ENCODE measurements at regions not wholly inside any gene's neighbourhood (a gene's known extent, or its start where the extent isn't known, plus 50 kb on each side); places are given as distances from the start of the nearest gene placed in this dataset.
A peak's percentile ranks its signal among the peaks of the same experiment; 100 is the strongest.
"Not testable (repeated sequence)": the region's sequence is repeated elsewhere in the genome, so short reads cannot be mapped to it uniquely, and the experiment has no call there.

DNA sequence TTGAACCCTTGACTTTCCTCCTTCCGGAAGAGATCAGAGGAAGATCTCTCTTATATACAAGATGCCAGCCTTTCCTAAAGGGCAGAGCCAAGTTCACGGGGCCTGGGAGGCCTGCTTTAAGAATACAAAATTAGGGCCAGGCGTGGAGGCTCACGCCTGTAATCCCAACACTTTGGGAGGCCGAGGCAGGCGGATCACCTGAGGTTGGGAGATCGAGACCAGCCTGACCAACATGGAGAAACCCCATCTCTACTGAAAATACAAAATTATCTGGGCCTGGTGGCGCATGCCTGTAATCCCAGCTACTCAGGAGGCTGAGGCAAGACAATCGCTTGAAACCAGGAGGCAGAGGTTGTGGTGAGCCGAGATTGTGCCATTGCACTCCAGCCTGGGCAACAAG, 108.2 kb upstream of the SPDYE9 start:
- H3K9me3 Mint-ChIP-seq, H3K27ac Mint-ChIP-seq: not testable (repeated sequence)

GRCh38 chr7:73190483-73191155, 104.8 kb upstream of the SPDYE9 start:
- not testable (repeated sequence) for H3K27ac Mint-ChIP-seq; H3K9me3 Mint-ChIP-seq; H3K4me1 Mint-ChIP-seq; DNase-seq (ENCODE audit: low spot score in 2 of 2); ATAC-seq; H3K36me3 Mint-ChIP-seq; H3K4me3 Mint-ChIP-seq

More for the DNA sequence above, 108.2 kb upstream of the SPDYE9 start:
- H3K4me3 Mint-ChIP-seq; ATAC-seq; H3K36me3 Mint-ChIP-seq; H3K4me1 Mint-ChIP-seq; DNase-seq (ENCODE audit: low spot score in 2 of 2): not testable (repeated sequence)

DNA sequence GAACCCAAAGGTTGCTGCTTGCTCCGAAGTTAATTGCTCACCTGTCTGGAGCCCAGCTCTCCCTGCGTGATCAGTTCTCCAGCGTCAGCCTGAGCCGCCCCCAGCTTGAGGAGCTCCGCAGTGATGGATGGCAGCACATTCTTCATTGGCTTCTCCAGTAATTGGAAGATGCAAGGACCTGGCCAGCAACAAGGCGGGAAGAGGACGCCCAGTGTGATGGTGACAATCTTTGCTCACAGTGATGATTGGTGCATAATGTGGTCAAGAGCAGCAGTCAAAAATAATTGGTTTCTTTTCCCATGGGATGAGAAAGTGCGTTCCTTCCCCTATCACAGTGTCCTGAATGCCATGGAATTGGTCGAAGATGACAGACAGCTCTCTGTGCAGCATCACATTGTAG, 102.4 kb upstream of the SPDYE9 start:
- not testable (repeated sequence) for ATAC-seq; DNase-seq (ENCODE audit: low spot score in 2 of 2); H3K4me3 Mint-ChIP-seq

GRCh38 chr7:73186589-73187309, 100.9 kb upstream of the SPDYE9 start:
- not testable (repeated sequence) for H3K4me3 Mint-ChIP-seq; H3K4me1 Mint-ChIP-seq; H3K36me3 Mint-ChIP-seq; H3K9me3 Mint-ChIP-seq; H3K27ac Mint-ChIP-seq; DNase-seq (ENCODE audit: low spot score in 2 of 2); ATAC-seq

More for the DNA sequence above, 102.4 kb upstream of the SPDYE9 start:
- H3K36me3 Mint-ChIP-seq, H3K9me3 Mint-ChIP-seq, H3K4me1 Mint-ChIP-seq, H3K27ac Mint-ChIP-seq: not testable (repeated sequence)

GRCh38 chr7:73176813-73177212, 91.0 kb upstream of the SPDYE9 start:
- H3K4me3 Mint-ChIP-seq; H3K36me3 Mint-ChIP-seq; H3K9me3 Mint-ChIP-seq; ATAC-seq; H3K4me1 Mint-ChIP-seq; H3K27ac Mint-ChIP-seq; DNase-seq (ENCODE audit: low spot score in 2 of 2): not testable (repeated sequence)

DNA sequence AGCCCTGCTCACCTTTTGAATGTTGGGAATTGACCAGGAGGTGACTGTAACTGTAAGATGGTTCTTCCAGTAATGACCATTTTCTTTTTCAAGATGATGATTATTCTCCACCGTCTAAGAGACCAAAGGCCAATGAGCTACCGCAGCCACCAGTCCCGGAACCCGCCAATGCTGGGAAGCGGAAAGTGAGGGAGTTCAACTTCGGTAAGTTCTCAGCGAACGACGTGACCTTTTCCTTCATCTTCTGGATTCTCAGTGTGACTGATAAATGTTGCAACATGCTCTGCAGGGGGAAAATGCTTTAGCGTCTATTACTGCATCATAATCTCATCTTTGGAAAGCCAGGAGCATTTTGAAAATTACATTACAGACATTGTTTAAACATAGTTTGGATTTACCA, 89.5 kb upstream of the SPDYE9 start:
- H3K4me3 Mint-ChIP-seq; H3K27ac Mint-ChIP-seq; H3K9me3 Mint-ChIP-seq; ATAC-seq; H3K4me1 Mint-ChIP-seq; H3K36me3 Mint-ChIP-seq; DNase-seq (ENCODE audit: low spot score in 2 of 2): not testable (repeated sequence)

GRCh38 chr7:73170902-73171301, 85.1 kb upstream of the SPDYE9 start:
- not testable (repeated sequence) for H3K9me3 Mint-ChIP-seq; DNase-seq (ENCODE audit: low spot score in 2 of 2); H3K4me1 Mint-ChIP-seq; H3K4me3 Mint-ChIP-seq; H3K36me3 Mint-ChIP-seq; H3K27ac Mint-ChIP-seq
- peak; percentile 26 for ATAC-seq

- H3K4me1 Mint-ChIP-seq; ATAC-seq; H3K36me3 Mint-ChIP-seq; DNase-seq (ENCODE audit: low spot score in 2 of 2); H3K27ac Mint-ChIP-seq; H3K9me3 Mint-ChIP-seq; H3K4me3 Mint-ChIP-seq: not testable (repeated sequence)
Measured at GRCh38 chr7:73170415-73170814, 84.6 kb upstream of the SPDYE9 start.

DNA sequence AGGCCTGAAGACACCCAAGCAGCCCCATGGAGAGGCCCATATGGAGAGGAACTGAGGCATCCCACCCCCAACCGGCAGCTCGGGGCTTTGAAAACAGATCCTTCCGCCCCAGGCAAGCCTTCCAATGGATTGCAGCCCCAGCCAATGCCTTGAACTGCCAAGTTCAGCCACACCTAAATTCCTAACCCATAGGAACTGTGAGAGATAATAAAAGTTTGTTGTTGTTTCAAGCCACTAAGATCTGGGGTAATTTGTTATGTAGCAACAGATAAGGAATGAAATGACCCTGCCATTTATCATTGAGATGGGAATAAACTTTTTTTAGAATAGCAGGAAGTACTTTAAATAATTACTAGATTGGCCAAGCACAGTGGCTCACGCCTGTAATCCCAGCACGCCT, 80.3 kb upstream of the SPDYE9 start:
- not testable (repeated sequence) for H3K36me3 Mint-ChIP-seq; H3K9me3 Mint-ChIP-seq; H3K27ac Mint-ChIP-seq; ATAC-seq; DNase-seq (ENCODE audit: low spot score in 2 of 2); H3K4me1 Mint-ChIP-seq; H3K4me3 Mint-ChIP-seq

- not testable (repeated sequence) for DNase-seq (ENCODE audit: low spot score in 2 of 2); ATAC-seq; H3K4me3 Mint-ChIP-seq; H3K9me3 Mint-ChIP-seq; H3K36me3 Mint-ChIP-seq; H3K4me1 Mint-ChIP-seq; H3K27ac Mint-ChIP-seq
Measured at GRCh38 chr7:73162680-73163079, 76.8 kb upstream of the SPDYE9 start.

GRCh38 chr7:73161727-73162126, 75.9 kb upstream of the SPDYE9 start:
- ATAC-seq: not testable (repeated sequence)

GRCh38 chr7:73157169-73157661, 71.4 kb upstream of the SPDYE9 start:
- H3K4me3 Mint-ChIP-seq; H3K4me1 Mint-ChIP-seq; H3K9me3 Mint-ChIP-seq; DNase-seq (ENCODE audit: low spot score in 2 of 2); H3K36me3 Mint-ChIP-seq; H3K27ac Mint-ChIP-seq; ATAC-seq: not testable (repeated sequence)

More at GRCh38 chr7:73161727-73162126, 75.9 kb upstream of the SPDYE9 start:
- not testable (repeated sequence) for H3K4me1 Mint-ChIP-seq; DNase-seq (ENCODE audit: low spot score in 2 of 2); H3K9me3 Mint-ChIP-seq; H3K36me3 Mint-ChIP-seq; H3K27ac Mint-ChIP-seq; H3K4me3 Mint-ChIP-seq

GRCh38 chr7:73156510-73157168, 70.8 kb upstream of the SPDYE9 start:
- H3K27ac Mint-ChIP-seq, ATAC-seq: not testable (repeated sequence)
- H3K4me3 Mint-ChIP-seq: peak overlapping the region; percentile 68

DNA sequence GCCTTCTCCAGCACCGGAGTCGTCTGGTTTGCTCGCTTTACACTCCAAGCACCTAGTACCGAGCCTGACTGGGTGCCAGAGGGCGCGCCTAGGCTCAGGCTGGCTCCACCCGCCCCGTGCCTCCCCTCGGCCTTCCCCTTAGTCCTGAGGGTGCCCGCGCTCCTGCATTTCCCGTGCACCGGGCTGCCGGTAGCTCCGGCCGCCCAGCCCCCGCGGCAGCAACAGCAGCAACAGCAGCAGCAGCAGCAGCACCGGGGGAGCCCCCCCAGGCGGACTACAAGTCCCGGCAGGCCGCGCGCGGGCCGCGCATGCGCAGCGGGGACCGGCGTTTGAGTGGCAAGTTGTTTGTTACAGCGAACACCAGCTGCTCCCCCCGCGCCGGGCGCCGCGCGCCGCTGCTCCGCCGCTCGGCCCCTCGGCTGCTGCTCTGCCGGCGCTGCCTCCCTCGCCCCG, 68.8 kb upstream of the SPDYE9 start:
- DNase-seq (ENCODE audit: low spot score in 2 of 2) (peak; percentile 57 to 87), ATAC-seq (peak; percentile 96)
- not testable (repeated sequence) for H3K4me1 Mint-ChIP-seq, H3K27ac Mint-ChIP-seq, H3K36me3 Mint-ChIP-seq, H3K9me3 Mint-ChIP-seq
- H3K4me3 Mint-ChIP-seq: peak overlapping the region; percentile 51

More at GRCh38 chr7:73156510-73157168, 70.8 kb upstream of the SPDYE9 start:
- not testable (repeated sequence) for H3K9me3 Mint-ChIP-seq; H3K4me1 Mint-ChIP-seq; H3K36me3 Mint-ChIP-seq; DNase-seq (ENCODE audit: low spot score in 2 of 2)

DNA sequence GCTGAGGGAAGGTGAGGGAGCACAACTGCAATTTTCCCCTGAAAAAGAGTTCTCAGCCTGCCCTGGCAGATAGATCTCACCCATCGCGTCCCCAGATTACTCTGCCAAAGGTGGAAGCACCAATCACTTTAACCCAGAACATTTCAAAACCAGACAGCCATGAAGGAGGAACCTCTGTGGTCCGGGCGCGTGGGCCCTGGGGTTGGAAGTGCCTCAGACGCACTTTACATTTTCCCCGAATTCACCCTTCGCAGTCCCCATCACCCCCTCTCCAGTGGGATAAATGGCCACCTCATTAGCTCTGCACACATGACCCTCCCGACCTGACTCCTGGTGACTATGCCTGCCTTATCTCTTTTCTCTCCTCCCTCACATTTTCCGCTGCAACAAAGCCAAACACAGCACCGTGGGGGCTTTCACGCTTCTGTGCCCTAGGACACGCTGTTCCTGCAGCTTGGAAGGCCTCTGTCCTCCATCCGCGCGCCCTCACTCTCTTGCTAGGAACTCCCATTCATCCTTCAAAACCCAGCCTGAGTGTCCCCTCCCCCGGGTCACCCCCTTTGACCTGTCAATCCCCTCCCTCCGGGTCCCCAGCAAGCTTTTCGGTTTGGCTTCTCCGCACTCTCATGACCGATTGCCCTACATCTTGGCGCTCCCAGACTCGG, 68.2 kb upstream of the SPDYE9 start:
- not testable (repeated sequence) for H3K36me3 Mint-ChIP-seq; H3K27ac Mint-ChIP-seq; H3K9me3 Mint-ChIP-seq; H3K4me1 Mint-ChIP-seq; ATAC-seq; DNase-seq (ENCODE audit: low spot score in 2 of 2)
- H3K4me3 Mint-ChIP-seq: peak overlapping the region; percentile 51

Data from stimulated activated effector memory CD8-positive, alpha-beta T cell treated with anti-CD3 and anti-CD28 coated beads, Interleukin-12 subunit alpha, Interleukin-12 subunit beta, amount 100 ng/mL, for 72 hours (primary cell).